Cardiac fibroblast (primary cell): ENCODE measurements at regions not wholly inside any gene's neighbourhood (a gene's known extent, or its start where the extent isn't known, plus 50 kb on each side); places are given as distances from the start of the nearest gene placed in this dataset.
A peak's percentile ranks its signal among the peaks of the same experiment; 100 is the strongest.

Experiments used
- DNase-seq, 2 donors: peaks; one replicate each; pipeline versions ENCODE4 v3.0.0 to v3.0.0-alpha.2; 2010; ENCODE audit warnings: low read depth in 2 of 2
- H3K4me3 ChIP-seq, 2 donors: replicated peaks in 1 of 2; 1 replicate in 1 of 2; 2 replicates in 1 of 2; pipeline ENCODE4 v1.5.1; 2011; ENCODE audit warnings: low read depth in 2 of 2, low read length in 2 of 2, mild to moderate bottlenecking in 2 of 2, moderate library complexity in 1 of 2
- TF ChIP-seq, protein P1 (sequence below): IDR thresholded peaks from one replicate; pipeline ENCODE4 v1.5.1; 2011; ENCODE audit warnings: low read depth, mild to moderate bottlenecking, low read length, inconsistent platforms

DNA sequence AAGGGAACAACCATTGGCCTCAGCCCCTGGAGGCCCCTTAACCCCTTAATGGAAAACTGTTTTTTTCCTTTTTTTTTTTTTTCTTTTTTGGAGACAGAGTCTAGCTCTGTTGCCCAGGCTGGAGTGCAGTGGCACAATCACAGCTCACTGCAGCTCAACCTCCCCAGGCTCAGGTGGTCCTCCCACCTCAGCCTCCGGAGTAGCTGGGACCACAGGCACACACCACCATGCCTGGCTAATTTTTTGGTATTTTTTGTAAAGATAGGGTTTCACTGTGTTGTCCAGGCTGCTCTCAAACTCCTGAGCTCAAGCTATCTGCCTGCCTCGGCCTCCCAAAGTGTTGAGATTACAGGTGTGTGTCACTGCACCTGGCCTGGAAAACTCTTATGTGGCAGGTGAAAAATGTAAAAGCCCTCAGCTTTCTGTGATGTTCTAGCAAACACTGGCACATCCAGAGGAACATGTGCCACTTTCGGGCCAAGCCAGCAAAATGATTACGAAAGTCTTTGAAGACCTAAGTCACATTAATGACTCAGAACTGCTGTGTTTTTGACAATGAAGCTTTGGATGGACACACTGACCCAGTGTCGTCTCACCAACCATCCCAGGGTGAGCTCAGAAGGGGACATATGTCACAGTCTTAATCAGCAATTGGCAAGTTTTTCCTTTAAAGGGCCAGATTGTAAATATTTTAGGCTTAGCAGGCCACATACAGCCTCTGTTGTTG is 189.3 kb upstream of the TPM1 start:
- H3K4me3 ChIP-seq: no peak overlapping the region
- DNase-seq: peak in 1 of 2 donors; percentile 27
- TF ChIP-seq, protein P1, sequence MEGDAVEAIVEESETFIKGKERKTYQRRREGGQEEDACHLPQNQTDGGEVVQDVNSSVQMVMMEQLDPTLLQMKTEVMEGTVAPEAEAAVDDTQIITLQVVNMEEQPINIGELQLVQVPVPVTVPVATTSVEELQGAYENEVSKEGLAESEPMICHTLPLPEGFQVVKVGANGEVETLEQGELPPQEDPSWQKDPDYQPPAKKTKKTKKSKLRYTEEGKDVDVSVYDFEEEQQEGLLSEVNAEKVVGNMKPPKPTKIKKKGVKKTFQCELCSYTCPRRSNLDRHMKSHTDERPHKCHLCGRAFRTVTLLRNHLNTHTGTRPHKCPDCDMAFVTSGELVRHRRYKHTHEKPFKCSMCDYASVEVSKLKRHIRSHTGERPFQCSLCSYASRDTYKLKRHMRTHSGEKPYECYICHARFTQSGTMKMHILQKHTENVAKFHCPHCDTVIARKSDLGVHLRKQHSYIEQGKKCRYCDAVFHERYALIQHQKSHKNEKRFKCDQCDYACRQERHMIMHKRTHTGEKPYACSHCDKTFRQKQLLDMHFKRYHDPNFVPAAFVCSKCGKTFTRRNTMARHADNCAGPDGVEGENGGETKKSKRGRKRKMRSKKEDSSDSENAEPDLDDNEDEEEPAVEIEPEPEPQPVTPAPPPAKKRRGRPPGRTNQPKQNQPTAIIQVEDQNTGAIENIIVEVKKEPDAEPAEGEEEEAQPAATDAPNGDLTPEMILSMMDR: no peak

DNA sequence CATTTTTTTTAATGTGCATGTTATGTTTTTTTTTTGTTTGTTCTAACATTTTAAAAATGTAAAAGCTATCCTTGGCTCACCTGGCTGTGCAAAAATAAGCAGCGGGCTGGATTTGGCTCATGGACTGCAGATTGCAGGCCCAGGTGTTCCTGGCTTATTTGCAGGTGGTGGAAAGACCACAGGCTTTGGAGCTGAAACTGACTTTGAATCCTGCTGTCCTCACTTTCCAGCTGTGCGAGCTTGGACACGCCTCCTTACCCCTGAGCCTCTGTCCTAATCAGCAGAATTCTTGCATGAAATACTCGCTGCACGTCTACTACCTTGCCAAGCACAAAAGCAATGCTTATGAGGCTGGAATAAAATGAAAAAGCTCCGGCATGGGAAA is 188.7 kb upstream of the TPM1 start:
- DNase-seq: no peak
- TF ChIP-seq, protein P1: no peak
- H3K4me3 ChIP-seq: no peak overlapping the region

DNA sequence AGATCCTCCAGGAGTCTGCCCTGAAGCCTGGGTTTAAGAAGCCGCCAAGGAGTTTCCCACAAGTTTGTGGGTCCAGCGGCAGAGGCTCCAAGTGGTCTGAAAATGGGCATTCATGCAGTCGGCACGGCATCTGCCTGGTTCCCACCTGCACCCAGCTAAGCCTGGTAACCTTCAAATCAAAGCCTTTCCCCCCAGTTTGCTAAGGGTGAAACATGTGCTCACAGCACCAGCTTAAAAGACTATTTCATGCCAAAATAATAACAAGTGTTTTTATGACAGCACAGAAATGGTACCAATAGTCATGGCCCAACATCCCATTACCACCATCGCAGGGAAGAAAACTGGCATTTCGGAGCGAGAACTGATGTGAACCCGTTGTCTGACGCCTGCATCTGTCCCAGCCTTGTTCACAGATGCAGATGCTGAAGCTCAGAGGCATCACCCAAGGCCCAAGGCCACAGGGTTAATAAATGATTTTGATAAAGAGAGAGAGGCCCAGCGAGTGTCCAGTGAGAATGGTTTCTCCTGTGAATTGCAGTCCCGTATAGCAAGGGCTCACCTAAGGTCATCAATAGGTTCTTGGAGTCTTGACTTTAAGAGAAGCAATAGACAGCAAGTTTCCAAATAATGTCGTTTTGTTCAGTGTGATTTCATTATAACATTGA is 188.0 kb upstream of the TPM1 start:
- DNase-seq: no peak
- no peak overlapping the region for H3K4me3 ChIP-seq
- TF ChIP-seq, protein P1: no peak

DNA sequence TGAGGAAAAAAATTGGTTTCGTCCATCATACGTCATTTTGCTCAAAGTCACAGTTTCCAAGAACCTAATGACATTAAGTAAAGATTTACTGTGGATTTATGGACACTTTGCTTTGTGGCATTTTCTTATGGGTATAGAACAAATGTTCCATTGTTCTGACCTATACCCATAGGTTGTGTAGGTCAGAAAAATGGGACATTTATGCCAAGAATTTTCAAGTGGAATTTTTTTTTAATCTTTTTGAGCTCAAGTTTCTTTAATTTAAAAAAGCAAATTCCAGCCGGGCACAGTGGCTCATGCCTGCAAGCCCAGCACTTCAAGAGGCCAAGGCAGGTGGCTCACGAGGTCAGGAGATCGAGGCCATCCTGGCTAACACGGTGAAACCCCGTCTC is 187.5 kb upstream of the TPM1 start:
- no peak for DNase-seq
- TF ChIP-seq, protein P1: no peak
- H3K4me3 ChIP-seq: no peak overlapping the region

DNA sequence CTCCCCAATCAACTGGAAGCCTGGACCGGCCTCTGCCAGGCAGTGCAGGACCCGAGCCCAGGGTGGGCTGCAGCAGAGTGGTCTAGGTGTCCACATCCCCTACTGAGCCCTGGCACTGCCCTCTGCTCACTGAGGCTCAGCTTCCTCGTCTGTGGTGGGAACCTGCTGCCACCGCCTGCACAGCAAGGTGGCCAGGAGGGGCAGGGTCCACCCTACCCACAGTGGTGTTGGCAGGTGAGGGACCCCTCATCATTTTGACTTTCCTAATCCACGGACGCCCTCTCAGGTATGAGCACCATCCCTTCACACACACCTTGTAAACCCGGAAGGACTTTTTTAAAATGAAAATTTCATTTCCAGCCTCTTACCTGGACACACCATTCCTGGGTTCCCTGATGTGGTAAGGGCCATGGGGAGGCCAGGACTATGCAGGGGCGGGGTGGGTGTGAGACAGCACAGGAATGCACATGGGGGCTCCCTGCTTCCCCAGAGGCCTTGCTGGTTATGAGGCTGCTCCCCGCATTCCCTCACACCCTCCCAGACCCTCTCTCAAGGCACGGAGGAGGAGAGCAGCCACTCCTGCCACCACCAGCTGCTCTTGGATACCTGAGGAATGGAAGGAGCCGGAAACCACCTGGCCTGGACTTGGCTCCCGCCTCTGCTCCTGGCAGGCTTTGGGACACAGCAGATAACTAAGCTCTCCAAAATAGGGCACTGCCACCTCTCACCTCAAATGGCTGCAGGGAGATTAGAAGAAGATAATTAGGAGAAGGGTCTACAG is 185.9 kb upstream of the TPM1 start:
- no peak for DNase-seq
- no peak overlapping the region for H3K4me3 ChIP-seq
- TF ChIP-seq, protein P1: no peak

DNA sequence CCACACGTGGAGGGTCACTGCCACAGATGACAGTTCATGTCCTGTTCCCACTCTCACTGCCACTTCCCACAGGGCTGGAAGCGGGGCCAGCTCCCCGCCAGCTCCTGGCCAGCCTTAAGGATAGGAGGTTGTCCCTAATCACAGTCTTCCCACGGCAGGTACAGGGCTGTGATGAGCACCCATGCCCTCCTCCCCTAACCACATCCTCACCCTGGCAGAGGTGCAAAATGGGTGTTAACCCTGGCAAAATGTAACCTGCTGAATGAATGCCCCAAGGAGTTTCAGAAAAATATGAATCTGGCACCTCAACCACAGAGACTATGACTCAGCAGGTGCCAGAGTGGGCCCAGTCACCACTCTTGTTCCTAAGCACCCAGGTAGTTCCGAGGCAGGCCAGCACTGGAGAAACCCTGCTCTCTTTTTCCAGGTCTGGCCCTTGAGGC is 185.1 kb upstream of the TPM1 start:
- DNase-seq: no peak
- TF ChIP-seq, protein P1: no peak
- no peak overlapping the region for H3K4me3 ChIP-seq
